Hindlimb muscle (tissue), 1 donor: ENCODE measurements at regions not wholly inside any gene's neighbourhood (a gene's known extent, or its start where the extent isn't known, plus 50 kb on each side); places are given as distances from the start of the nearest gene placed in this dataset.
A peak's percentile ranks its signal among the peaks of the same experiment; 100 is the strongest.

Experiments
- DNase-seq: peaks from one replicate; pipeline ENCODE4 v3.0.0-alpha.2; 2013

- no peak for DNase-seq
These were observed 110.7 kb upstream of the CTSC start for GRCh38 chr11:88448131-88448670.

DNA sequence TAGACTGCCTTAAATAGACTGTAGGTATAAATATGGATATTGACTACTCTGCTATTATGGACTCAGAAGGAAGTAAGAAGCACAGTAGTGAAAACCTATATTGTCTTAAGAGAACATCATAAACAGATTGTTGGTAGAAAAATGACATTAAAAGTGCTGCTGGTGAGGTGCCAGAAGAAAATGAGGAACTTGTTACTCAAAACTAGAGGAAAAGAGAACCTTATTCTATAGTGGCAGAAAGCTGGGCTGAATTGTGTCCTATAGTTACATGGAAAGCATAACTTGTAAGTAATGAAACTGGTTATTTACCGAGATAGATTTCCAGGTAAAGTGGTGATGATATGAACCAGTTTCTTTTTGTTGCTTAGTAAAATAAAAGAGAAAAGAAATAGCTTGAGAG is 109.7 kb upstream of the CTSC start:
- DNase-seq: no peak

GRCh38 chr11:88439356-88439755 is 101.8 kb upstream of the CTSC start:
- no peak for DNase-seq

- DNase-seq: no peak
These were observed 101.2 kb upstream of the CTSC start for GRCh38 chr11:88438721-88439120.

- DNase-seq: no peak
These were observed 97.9 kb upstream of the CTSC start for GRCh38 chr11:88435415-88435814.

DNA sequence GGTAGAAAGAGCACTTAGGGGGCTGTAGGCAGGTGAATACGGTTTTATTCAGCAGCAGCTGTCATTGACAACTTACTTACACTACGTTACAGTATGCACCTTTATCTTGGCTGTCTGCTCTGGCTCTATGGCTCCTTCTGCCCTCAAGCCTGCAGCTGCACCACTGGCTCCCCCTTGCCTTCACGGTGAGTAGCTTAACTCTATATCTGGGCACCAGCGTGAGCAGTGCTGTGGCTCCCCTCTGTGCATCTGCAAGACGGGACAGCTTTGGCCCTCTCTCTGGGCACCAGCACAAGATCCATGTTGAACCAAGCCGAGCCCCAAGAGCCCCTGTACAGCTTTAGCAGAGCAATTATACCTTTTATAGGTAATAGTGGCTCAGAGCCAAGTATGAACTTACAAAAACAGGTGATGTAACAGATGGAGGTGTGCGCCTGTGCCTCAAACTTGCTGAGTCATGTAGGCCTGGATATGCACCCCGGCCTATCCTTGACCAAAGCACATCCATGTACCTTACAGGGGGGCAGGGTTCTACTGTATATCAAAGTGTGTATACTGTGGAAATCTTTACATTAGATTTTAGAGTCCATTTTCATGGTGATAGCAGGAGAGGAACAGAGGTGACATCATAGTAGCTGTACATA is 96.9 kb upstream of the CTSC start:
- no peak for DNase-seq

DNA sequence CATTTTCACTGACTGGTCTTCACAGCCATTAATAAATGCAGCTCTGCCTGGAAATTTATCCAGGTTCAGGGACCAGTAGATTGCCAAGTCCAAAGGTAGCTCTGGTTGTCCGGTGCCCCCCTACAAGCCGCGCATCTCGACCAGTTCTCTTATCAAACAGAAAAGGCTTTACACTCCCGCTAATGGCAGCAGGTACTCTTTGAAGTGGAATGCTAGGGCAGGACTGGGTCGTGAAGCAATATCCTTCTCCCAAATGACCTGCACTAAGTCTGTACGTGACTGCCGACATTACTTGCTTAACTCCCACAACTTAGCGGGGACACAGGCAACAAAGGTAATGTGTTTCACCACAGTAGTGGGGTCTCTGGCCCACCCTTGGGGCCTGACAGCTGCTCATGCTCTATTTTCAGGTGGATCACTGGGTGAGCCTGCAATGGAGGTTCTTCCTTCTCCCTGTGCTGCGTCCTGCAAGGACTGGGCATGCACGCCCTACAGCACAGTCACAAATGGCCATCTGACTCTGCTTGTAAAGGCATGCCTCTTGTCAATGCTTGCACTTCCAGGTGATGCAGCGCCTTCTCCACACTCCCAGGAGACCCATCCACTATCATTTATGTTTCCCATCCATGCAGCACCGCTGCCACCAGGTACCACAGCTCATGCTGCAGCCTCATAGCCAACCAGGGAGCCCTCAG is 96.1 kb upstream of the CTSC start:
- no peak for DNase-seq

GRCh38 chr11:88431675-88432341 is 94.3 kb upstream of the CTSC start:
- DNase-seq: no peak

GRCh38 chr11:88428959-88429358 is 91.4 kb upstream of the CTSC start:
- DNase-seq: no peak

GRCh38 chr11:88427719-88428118 is 90.2 kb upstream of the CTSC start:
- DNase-seq: no peak

DNA sequence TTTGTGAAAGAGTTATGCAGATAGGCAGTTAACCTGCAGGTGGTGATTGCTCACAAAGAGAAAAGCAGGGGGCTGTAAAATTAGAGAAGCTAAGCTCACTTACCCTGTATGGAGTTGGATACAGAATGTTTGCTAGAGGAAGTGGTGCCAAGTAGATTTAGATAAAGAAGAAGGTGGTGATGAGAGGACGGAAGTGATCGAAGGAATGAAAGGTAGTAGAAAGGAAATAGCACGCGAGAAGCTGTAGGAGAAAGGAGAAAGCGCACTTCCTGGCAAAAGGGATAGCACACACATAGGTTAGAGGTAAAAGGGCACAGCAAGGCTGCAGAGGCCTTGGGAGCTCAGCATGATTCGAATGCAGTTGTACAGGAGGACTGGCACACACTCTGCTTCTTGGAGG is 87.3 kb upstream of the CTSC start:
- no peak for DNase-seq

DNA sequence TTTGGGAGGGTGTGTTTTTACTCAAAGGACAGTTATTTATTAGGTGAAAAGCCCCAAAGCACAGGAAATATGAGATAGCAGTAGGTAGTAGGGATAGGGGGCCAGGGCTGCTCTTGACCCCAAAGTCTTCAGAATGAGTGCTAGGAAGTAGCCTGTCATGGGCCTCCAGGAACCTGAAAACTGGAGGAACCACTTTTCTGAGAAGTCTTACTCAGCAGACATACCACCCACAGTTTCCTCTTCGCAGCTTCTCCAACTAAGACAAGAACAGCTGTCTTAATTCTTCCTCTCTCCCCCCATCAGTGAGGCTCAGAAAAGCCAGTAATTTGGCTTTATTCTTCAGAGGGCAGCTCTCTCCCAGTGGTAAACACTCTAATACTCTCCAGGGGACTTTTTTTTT is 84.0 kb upstream of the CTSC start:
- no peak for DNase-seq

- DNase-seq: no peak
These were observed 82.7 kb upstream of the CTSC start for GRCh38 chr11:88420165-88420791.

DNA sequence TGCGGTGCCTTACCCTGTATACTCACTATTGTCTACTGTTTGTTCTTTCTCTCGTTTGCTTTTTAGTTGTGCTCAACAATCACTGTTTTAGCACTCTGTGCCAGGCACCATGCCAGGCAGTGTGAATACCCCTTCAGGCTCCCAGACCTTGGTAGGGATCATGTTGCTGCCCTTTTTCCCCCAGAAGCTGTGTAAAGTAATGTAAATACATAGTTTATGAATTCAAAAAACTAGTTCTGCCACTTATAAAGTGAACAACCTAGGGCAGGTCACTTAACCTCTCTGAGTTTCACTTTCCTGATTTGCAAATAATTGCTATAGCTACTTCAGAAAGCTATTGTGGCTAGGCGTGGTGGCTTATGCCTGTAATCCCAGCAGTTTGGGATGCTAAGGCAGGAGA is 81.0 kb upstream of the CTSC start:
- DNase-seq: no peak

GRCh38 chr11:88415495-88415894 is 78.0 kb upstream of the CTSC start:
- DNase-seq: no peak

DNA sequence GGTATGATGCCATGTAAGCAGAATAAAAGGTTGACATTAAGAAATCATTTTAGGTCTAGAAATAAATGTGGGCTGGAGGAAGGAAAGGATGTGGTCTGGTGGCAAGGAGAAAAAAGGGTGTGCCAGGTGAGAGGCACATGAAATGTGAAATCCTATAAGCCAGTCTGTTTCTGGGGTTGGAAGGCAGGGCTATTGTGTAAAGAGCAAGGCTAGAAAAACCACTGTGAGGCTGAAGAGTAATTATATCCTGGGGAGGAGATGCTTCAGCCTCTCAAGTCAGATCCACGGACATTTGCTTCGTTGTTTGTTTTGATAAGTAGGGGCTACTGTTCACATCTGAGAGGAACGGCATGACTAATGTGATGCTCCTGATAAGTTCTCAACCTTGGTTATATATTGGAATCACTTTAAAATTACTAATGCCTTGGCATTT is 77.5 kb upstream of the CTSC start:
- no peak for DNase-seq

DNA sequence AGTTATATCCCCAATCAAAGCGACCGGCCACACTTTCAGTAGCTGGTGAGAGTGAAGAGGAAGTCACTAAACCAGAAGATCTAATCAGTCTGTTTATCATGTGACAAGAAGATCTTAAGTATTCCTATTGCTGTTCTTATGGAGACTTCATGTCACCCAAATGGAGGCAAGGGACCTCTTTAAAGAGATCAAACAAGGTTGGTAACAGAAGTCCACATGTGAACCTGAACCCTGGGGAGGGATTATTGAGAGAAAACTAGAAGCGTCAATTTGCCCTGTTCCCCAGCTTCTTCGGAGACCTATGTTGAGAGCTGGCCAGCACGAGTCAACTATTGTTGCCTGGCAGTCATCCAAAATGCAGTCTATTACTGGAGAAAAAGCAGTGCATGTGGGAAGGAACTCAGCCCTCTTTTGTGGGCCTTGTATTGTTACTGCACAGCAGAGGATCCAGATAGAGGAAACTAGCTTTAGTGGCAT is 76.9 kb upstream of the CTSC start:
- peak; percentile 59 for DNase-seq

DNA sequence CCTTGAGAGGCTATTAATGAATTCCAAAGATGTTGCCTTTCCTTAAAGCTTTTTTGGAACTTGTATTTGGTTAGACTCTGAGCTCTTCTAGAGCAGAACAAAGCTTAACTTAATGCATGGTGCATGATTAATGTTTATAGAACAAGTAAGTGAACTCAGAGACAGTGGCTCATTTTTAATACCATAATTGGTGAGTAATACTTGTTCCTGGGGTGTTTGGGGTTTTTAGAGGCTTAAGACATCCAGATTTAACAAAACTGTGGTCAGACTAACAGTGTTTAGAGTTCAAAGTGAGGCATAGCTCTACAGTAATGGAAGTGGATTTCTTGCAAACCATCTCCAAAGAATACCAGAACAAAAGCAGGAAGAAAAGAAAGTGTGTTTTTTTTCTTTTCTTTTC is 73.7 kb upstream of the CTSC start:
- DNase-seq: no peak

GRCh38 chr11:88410656-88411055 is 73.1 kb upstream of the CTSC start:
- no peak for DNase-seq

- no peak for DNase-seq
These were observed 72.5 kb upstream of the CTSC start for GRCh38 chr11:88410056-88410455.

DNA sequence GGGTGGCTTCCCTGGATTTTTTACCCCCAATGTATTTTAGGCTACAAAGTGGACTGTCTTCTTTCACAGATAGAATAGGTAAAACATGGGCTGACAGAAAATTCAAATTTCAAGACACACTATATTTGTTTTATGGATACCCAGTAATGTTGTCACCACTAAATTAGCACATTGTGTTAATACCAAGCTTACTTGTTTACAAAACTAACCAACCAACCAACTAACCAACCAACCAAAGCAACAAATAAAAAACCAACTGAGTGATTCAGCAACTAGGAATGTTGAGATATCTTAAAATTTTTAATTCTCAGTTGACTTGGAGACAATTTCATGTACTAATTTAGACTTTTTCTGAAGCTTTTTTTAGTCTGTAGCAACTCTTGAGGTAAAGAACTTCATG is 69.3 kb upstream of the CTSC start:
- no peak for DNase-seq

GRCh38 chr11:88405853-88406252 is 68.3 kb upstream of the CTSC start:
- DNase-seq: no peak
